ENCODE measurements at regions not wholly inside any gene's neighbourhood (a gene's known extent, or its start where the extent isn't known, plus 50 kb on each side); places are given as distances from the start of the nearest gene placed in this dataset.
"Not testable (repeated sequence)": the region's sequence is repeated elsewhere in the genome, so short reads cannot be mapped to it uniquely, and the experiment has no call there.

GRCh38 chr5:88021141-88021540, 247.5 kb downstream of the TMEM161B start:
- TF ChIP-seq CTCF (IDR thresholded peaks at IDR 0.05; ENCODE audit: low read depth, low read length): no peak
- Histone ChIP-seq H3K27ac (no peak overlapping the region), H3K9me3 (ENCODE audit: low read depth) (no peaks in the 10 kb centered on the region), H3K36me3 (no peaks in the 10 kb centered on the region), H3K27me3 (no peaks in the 10 kb centered on the region), H3K4me1 (ENCODE audit: low read depth) (no peaks in the 10 kb centered on the region), H3K4me3 (no peak overlapping the region)
- no peak for DNase-seq (ENCODE audit: low read depth in 1 of 2, low spot score in 1 of 2)

DNA sequence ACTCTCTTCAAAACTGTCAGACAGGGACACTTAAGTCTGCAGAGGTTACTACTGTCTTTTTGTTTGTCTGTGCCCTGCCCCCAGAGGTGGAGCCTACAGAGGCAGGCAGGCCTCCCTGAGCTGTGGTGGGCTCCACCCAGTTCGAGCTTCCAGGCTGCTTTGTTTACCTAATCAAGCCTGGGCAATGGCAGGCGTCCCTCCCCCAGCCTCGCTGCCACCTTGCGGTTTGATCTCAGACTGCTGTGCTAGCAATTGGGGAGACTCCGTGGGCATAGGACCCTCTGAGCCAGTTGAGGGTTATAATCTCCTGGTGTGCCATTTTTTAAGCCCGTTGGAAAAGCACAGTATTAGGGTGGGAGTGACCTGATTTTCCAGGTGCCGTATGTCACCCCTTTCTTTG, 253.7 kb downstream of the TMEM161B start:
- not testable (repeated sequence) for H3K4me3 ChIP-seq; H3K27ac ChIP-seq; H3K9me3 ChIP-seq (ENCODE audit: low read depth); H3K36me3 ChIP-seq; H3K27me3 ChIP-seq; DNase-seq (ENCODE audit: low read depth in 1 of 2, low spot score in 1 of 2); H3K4me1 ChIP-seq (ENCODE audit: low read depth)

- H3K27ac ChIP-seq: no peak overlapping the region
- TF ChIP-seq CTCF (IDR thresholded peaks at IDR 0.05; ENCODE audit: low read depth, low read length): no peak
- H3K4me3 ChIP-seq: no peak overlapping the region
- no peaks in the 10 kb centered on the region for H3K27me3 ChIP-seq
- H3K36me3 ChIP-seq: no peaks in the 10 kb centered on the region
- H3K9me3 ChIP-seq (ENCODE audit: low read depth): no peaks in the 10 kb centered on the region
- no peaks in the 10 kb centered on the region for H3K4me1 ChIP-seq (ENCODE audit: low read depth)
- no peak for DNase-seq (ENCODE audit: low read depth in 1 of 2, low spot score in 1 of 2)
These were observed 267.8 kb downstream of the TMEM161B start for GRCh38 chr5:88000877-88001276.

GRCh38 chr5:87997662-87998061, 271.0 kb downstream of the TMEM161B start:
- TF ChIP-seq CTCF (IDR thresholded peaks at IDR 0.05; ENCODE audit: low read depth, low read length): no peak
- Histone ChIP-seq H3K9me3 (ENCODE audit: low read depth) (no peaks in the 10 kb centered on the region), H3K4me3 (no peak overlapping the region), H3K27me3 (no peaks in the 10 kb centered on the region), H3K4me1 (ENCODE audit: low read depth) (no peaks in the 10 kb centered on the region), H3K36me3 (no peaks in the 10 kb centered on the region), H3K27ac (no peak overlapping the region)
- no peak for DNase-seq (ENCODE audit: low read depth in 1 of 2, low spot score in 1 of 2)

DNA sequence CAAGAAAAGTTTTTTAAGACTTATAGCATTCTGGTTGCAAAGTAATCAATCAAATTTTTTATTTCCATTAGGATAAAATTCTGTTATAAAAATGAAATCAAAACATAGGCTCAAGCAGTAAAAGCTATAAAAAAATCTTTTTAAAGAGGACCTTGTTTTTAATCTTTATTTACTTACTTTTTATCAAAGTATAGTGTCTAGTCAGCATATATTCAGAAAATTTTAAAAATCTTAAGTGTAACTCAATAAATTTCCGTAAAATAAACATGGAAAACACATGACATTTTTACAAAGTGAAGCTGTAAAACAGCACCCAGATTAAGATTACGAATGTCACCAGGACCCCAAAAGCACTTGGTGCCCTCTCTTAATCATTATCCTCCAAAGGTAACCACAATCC, 302.4 kb downstream of the TMEM161B start:
- no peak for DNase-seq (ENCODE audit: low read depth in 1 of 2, low spot score in 1 of 2)

DNA sequence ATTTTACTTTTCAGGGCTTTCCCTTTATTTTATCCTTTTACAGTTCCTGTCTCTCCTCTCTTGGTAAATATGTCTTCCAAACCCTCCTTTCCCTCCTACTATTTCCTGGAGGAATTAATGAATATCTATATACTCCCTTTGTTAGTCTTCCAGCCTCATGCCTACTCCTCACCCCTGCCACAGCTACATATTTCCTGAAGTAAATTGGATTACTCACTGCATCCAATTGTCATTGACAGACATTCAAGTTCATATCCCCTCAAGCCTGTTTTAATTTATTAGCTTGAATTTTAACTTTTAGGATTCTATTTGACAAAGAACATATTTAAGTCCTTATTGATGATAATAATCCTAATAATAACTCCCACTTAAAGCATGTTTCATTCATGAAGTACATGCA, 314.5 kb downstream of the TMEM161B start:
- no peaks in the 10 kb centered on the region for H3K9me3 ChIP-seq (ENCODE audit: low read depth)
- no peak for DNase-seq (ENCODE audit: low read depth in 1 of 2, low spot score in 1 of 2)
- no peaks in the 10 kb centered on the region for H3K36me3 ChIP-seq
- H3K4me1 ChIP-seq (ENCODE audit: low read depth): no peaks in the 10 kb centered on the region
- H3K27ac ChIP-seq: no peak overlapping the region
- no peak for TF ChIP-seq CTCF (IDR thresholded peaks at IDR 0.05; ENCODE audit: low read depth, low read length)
- no peaks in the 10 kb centered on the region for H3K27me3 ChIP-seq
- H3K4me3 ChIP-seq: no peak overlapping the region

More for the DNA sequence above, 302.4 kb downstream of the TMEM161B start:
- no peaks in the 10 kb centered on the region for H3K4me1 ChIP-seq (ENCODE audit: low read depth)
- no peaks in the 10 kb centered on the region for H3K9me3 ChIP-seq (ENCODE audit: low read depth)
- no peaks in the 10 kb centered on the region for H3K36me3 ChIP-seq
- H3K4me3 ChIP-seq: no peak overlapping the region
- H3K27ac ChIP-seq: no peak overlapping the region
- H3K27me3 ChIP-seq: no peaks in the 10 kb centered on the region
- TF ChIP-seq CTCF (IDR thresholded peaks at IDR 0.05; ENCODE audit: low read depth, low read length): no peak
